ENCODE measurements at regions not wholly inside any gene's neighbourhood (a gene's known extent, or its start where the extent isn't known, plus 50 kb on each side); places are given as distances from the start of the nearest gene placed in this dataset.

- DNase-seq = no peak
Observed at GRCh38 chr2:67462738-67463496, 65.8 kb downstream of the ETAA1 start.

GRCh38 chr2:67463810-67464209, 66.7 kb downstream of the ETAA1 start:
- DNase-seq = peak; percentile 85

GRCh38 chr2:67465623-67466022, 68.5 kb downstream of the ETAA1 start:
- DNase-seq = no peak

GRCh38 chr2:67466734-67467133, 69.6 kb downstream of the ETAA1 start:
- no peak for DNase-seq

DNA sequence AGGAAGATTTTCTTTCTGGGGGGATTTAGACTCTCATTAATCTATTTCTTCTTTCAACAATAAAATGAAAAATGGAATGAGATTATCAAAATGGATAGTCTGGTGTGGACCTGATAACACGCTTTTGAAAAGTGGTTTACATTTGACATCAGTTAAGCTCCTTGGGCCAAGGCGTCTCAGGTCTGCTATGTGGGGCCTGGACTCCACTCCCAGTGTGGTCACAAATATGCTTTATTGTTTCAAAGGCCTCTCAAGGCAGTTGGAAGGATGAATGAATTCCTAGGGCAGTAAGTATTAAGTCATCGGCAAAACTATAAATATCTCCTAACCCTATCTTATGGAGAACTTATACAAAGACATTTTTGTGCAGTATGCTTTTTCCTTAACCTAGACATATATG, 74.5 kb downstream of the ETAA1 start:
- DNase-seq = no peak

DNA sequence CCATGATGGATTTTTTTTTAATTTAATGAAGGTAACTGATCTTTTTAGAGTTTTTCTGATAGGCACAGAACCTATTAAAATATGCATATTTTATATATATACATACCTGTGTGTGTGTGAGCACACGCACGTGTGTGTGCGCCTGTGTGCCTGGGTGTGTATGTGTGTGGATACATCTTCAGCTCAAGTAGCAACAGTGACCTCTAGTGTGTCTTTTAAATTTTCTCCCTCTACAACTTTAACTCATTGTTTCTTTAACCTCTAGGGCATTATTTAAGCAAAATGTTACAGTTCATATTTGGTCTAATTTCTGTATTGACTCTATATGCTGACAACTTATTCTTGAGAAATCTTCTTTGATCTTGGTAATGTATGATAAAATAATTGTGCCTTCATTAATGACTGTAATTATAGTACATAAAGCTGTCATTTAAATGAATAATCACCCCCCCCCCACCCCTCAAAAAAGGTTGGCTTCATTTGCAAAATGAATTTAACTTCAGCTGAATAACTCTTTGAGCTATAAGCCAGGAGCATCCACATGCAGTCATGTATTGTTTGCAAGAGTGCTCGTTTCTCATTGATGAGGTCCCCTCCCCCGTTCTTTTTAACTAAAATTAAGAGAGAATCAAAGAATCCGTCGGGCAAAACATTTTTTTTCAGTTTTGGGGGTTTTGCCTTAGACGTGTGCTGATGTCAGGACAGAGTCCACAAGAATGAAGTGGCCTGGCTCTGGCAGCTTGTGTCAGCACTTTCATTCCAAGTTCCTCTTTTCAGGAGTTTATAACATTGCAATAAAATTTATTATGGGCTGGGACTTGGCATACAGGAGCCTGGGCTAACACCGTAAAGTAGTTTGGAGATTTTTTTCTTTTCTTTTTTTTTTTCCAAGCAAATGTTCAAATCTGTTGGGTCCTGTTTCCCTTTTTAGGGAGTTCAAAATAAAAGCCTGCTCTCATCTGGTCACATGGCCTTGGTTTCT, 80.0 kb downstream of the ETAA1 start:
- DNase-seq = peak; percentile 69

GRCh38 chr2:67479261-67479660, 82.1 kb downstream of the ETAA1 start:
- no peak for DNase-seq

GRCh38 chr2:67485431-67485830, 88.3 kb downstream of the ETAA1 start:
- no peak for DNase-seq

- DNase-seq = no peak
Observed at GRCh38 chr2:67486041-67486796, 89.1 kb downstream of the ETAA1 start.

DNA sequence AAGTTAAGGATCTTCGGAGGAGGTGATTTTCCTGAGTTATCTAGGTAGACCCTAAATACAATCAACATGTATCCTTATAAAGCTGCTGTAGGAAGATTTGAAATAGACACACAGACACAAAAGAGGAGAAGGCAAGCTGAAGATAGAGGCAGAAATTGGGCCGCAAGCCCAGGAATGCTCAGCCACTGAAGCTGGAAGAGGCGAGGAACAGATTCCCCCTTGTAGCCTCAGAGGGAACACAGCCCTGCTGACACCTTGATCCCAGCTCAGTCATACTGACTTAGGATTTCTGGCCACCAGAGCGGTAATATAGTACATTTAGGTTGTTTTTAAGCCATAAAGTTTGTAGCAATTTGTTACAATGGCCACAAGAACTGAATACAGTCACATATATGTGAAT, 90.9 kb downstream of the ETAA1 start:
- DNase-seq = no peak

GRCh38 chr2:67489396-67489795, 92.3 kb downstream of the ETAA1 start:
- no peak for DNase-seq

DNA sequence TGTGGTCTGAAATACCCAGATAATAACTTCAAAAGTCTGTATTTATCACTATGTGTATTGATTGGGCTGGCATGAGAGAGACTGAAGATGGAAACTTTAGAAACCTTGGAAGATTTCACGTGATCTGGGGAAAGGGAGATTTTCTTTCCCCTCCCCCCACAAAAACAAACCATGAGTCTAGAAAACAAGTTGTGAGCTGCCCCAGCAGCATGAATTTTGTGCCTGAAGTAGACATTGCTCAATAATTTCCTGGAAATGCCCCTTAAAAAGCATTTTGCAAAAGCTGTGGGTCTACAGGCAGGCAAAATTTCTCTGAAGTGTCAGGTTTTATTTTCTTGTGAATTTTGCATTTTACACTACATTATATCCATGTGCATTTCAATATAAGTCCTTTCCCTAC, 101.8 kb downstream of the ETAA1 start:
- DNase-seq = no peak

DNA sequence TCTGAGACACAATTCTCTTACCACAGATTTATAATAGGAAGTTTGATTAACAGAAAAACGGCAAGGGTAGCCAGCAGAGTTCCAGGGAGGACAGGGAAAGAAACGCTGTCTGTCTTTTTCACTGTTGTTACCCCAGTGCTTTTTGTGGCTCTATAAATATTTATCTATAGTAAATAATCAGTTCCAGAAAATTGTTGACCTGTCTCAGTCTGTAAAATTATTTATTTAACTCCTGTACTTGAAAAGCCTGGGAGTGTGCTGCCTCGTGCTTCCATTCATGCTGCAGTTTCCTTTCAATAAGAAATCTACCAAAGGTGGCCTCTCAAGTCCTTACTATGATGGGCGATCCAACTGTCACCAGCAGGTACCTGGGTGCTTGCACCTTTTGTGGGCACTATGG, 102.9 kb downstream of the ETAA1 start:
- no peak for DNase-seq

GRCh38 chr2:67500541-67500940, 103.4 kb downstream of the ETAA1 start:
- DNase-seq = no peak

DNA sequence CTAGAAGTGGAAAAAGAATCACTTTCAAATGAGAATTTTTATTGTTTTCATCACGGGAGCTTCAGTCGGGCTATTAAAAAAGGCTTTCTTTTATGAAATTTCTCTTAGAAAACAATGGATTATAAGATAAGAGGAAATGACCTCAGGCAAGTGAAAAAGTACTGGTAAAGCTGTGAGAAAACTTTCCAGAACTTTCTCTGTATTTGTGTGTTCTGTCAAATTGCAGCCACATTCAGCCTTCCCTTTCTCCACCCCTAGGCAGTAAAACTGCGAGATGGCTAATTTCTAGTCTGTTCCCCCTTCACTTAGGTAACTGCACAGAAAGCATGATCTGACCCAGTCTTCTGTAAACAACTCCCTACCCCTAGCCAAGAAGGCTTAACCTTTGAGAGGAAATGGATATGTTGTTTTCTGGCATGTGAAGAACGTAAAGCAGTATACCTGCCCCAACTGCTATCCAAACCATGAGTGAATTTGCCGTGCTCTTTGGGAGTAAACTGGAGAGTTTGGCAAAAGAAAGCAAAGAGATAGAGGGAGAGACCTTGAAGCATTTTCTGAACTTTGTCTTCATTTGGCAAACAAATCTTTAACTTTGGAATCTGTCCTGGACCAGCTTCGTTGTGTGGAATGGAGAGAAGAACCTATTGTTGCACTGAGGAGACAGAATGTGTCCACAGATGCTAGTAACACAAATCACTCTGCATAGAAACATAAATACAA, 105.4 kb downstream of the ETAA1 start:
- DNase-seq = no peak

DNA sequence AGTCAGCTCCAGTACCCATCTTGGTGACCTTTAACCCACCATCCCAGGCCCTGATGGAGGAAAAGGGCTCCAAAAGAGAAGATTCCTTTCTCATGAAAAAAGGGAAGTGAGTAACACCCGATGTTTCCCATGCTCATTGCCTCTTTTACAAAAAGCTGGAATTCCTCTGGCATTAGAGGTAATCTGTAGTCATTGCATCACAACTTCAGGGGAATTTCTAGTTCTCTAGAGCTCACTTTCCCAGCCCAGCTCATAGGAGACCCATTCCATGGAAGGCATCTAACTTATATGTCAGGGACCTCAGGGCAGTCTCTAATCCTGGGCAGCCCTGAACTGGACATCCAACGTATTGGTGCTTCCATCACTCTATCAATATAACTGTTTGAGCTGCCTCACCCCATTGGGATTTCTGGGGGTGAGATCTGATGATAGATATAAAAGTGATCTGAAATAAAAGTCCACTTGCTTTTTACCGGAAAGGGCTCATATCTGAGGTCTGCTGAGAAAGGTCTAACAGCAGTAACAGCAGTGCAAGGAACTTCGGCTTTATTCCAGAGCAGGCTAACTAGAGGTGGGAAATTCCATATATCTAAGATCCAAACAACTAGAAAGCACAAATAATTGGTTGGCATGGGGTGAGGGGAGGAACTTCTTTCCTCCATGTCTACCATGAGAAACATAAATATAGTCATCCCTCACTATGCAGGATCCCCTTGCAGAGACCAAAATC, 106.1 kb downstream of the ETAA1 start:
- no peak for DNase-seq

DNA sequence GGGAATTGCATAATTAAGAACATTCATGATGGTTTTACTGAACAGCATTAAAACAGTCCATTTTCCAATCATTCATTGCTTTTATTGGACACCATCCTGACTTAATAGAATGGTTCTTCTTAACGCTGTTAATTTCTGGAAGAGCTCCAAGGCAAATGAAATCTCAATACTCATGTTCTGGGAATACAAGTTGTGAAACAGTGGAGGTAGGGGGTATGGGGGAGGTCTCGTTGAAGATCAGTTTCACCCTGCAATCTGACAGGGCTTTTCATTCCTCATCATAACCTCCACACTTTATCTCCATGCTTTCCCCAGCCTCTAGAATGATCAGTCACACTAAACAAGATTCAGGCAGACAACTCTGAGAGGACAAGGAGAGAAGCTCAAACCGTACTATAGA, 113.6 kb downstream of the ETAA1 start:
- DNase-seq = no peak

- no peak for DNase-seq
Observed at GRCh38 chr2:67514515-67514914, 117.4 kb downstream of the ETAA1 start.

- no peak for DNase-seq
Observed at GRCh38 chr2:67515056-67515455, 117.9 kb downstream of the ETAA1 start.

DNA sequence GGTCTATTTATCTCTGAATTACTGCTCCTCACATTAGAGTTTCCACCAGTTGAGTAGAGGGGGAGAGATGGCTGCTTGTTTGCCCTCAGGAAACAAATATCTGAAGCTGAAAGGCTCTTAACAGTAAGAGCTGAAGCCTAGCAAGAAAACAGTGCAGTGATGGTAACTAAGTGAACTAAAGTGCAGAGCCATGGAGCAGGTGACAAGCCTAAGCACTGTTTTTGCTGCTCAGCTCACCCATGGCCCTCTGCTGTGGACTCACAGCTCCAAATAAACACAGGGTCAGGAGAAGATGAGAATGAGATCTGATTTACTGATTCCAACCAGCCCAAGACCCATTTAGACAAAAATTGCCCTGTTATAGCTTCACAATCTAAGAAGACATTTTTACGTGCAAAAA, 118.4 kb downstream of the ETAA1 start:
- no peak for DNase-seq

- peak; percentile 80 for DNase-seq
Observed at GRCh38 chr2:67516362-67516761, 119.2 kb downstream of the ETAA1 start.

Data from NCI-H2171 treated with DMSO at 0.1 percent for 48 hours (cell line).